ENCODE measurements at regions not wholly inside any gene's neighbourhood (a gene's known extent, or its start where the extent isn't known, plus 50 kb on each side); places are given as distances from the start of the nearest gene placed in this dataset.

- no peak for DNase-seq
Measured at GRCh38 chr15:61459785-61460707, 230.9 kb upstream of the RORA start.

- DNase-seq = no peak
Measured at GRCh38 chr15:61457050-61457733, 228.1 kb upstream of the RORA start.

- DNase-seq = no peak
Measured at GRCh38 chr15:61449186-61449702, 220.1 kb upstream of the RORA start.

- DNase-seq = no peak
Measured at GRCh38 chr15:61447981-61448380, 218.9 kb upstream of the RORA start.

- DNase-seq = no peak
Measured at GRCh38 chr15:61444585-61444984, 215.5 kb upstream of the RORA start.

- no peak for DNase-seq
Measured at GRCh38 chr15:61442821-61443220, 213.7 kb upstream of the RORA start.

- no peak for DNase-seq
Measured at GRCh38 chr15:61441891-61442290, 212.8 kb upstream of the RORA start.

GRCh38 chr15:61426466-61426865 lies 197.4 kb upstream of the RORA start:
- DNase-seq = no peak

GRCh38 chr15:61425934-61426333 lies 196.8 kb upstream of the RORA start:
- no peak for DNase-seq

- no peak for DNase-seq
Measured at GRCh38 chr15:61422773-61423172, 193.7 kb upstream of the RORA start.

GRCh38 chr15:61421938-61422337 lies 192.8 kb upstream of the RORA start:
- DNase-seq = no peak

GRCh38 chr15:61421470-61421869 lies 192.4 kb upstream of the RORA start:
- DNase-seq = no peak

GRCh38 chr15:61420546-61420945 lies 191.4 kb upstream of the RORA start:
- DNase-seq = no peak

- DNase-seq = no peak
Measured at GRCh38 chr15:61415617-61416120, 186.6 kb upstream of the RORA start.

GRCh38 chr15:61411902-61412510 lies 182.9 kb upstream of the RORA start:
- no peak for DNase-seq

GRCh38 chr15:61410662-61411061 lies 181.6 kb upstream of the RORA start:
- no peak for DNase-seq

GRCh38 chr15:61404567-61404966 lies 175.5 kb upstream of the RORA start:
- no peak for DNase-seq

- no peak for DNase-seq
Measured at GRCh38 chr15:61403884-61404283, 174.8 kb upstream of the RORA start.

GRCh38 chr15:61401903-61402698 lies 173.0 kb upstream of the RORA start:
- DNase-seq = no peak

- no peak for DNase-seq
Measured at GRCh38 chr15:61398310-61398709, 169.2 kb upstream of the RORA start.

GRCh38 chr15:61396235-61396919 lies 167.3 kb upstream of the RORA start:
- DNase-seq = no peak

GRCh38 chr15:61393949-61394348 lies 164.8 kb upstream of the RORA start:
- DNase-seq = no peak
